ENCODE measurements at regions not wholly inside any gene's neighbourhood (a gene's known extent, or its start where the extent isn't known, plus 50 kb on each side); places are given as distances from the start of the nearest gene placed in this dataset.

- TF ChIP-seq POLR2A (IDR thresholded peaks at IDR 0.05) (no peak), CTCF (IDR thresholded peaks at IDR 0.05) (no peak)
Observed at GRCh38 chr3:107103786-107104185, 273.5 kb upstream of the CCDC54 start.
